ENCODE measurements at regions not wholly inside any gene's neighbourhood (a gene's known extent, or its start where the extent isn't known, plus 50 kb on each side); places are given as distances from the start of the nearest gene placed in this dataset.

DNA sequence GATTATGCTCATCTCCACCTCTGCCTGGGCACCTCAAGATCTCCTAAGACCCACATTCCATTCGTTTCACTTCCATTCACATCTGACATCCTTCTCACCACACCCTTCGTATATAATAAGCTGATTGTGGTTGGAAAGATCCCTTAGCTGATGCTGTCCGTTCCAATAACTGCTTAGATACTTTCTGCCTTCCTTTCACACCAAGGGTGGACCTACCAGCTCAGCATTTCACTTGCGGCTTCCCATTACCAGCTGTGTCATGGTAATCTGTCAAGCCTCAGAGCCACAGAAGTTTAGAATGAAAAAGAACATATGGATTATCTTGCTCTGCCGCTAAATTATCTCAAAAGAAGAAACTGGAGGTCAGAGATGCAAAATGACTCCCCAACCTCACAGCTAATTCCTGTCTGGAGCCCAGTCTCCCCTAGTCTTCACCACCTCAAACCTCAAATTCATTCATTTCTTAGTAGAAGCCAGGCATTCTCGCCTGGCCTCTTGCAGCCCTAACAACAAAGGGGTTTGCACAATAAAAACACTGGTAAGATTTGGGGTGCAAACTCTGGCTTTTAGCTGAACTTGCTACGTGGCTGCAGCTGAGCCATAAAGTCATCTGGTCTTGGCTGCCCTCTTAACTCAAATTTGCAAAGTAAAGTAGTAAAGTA lies 182.8 kb upstream of the HS3ST3A1 start:
- TF ChIP-seq TCF12 (IDR thresholded peaks at IDR 0.05; ENCODE audit: low read depth), result no peak
- TF ChIP-seq TEAD4 (IDR thresholded peaks at IDR 0.05), result no peak
- no peak for TF ChIP-seq YY1 (IDR thresholded peaks at IDR 0.05; ENCODE audit: low read depth)
- no peak for TF ChIP-seq EP300 (IDR thresholded peaks at IDR 0.05; ENCODE audit: borderline replicate concordance)
- no peak for TF ChIP-seq CEBPB (IDR thresholded peaks at IDR 0.05)
- no peak for TF ChIP-seq NFIC (IDR thresholded peaks at IDR 0.05)
- TF ChIP-seq, protein P1, sequence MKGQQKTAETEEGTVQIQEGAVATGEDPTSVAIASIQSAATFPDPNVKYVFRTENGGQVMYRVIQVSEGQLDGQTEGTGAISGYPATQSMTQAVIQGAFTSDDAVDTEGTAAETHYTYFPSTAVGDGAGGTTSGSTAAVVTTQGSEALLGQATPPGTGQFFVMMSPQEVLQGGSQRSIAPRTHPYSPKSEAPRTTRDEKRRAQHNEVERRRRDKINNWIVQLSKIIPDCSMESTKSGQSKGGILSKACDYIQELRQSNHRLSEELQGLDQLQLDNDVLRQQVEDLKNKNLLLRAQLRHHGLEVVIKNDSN (IDR thresholded peaks at IDR 0.05), result no peak
- TF ChIP-seq FOXM1 (IDR thresholded peaks at IDR 0.05; ENCODE audit: borderline replicate concordance, low read depth), result no peak

DNA sequence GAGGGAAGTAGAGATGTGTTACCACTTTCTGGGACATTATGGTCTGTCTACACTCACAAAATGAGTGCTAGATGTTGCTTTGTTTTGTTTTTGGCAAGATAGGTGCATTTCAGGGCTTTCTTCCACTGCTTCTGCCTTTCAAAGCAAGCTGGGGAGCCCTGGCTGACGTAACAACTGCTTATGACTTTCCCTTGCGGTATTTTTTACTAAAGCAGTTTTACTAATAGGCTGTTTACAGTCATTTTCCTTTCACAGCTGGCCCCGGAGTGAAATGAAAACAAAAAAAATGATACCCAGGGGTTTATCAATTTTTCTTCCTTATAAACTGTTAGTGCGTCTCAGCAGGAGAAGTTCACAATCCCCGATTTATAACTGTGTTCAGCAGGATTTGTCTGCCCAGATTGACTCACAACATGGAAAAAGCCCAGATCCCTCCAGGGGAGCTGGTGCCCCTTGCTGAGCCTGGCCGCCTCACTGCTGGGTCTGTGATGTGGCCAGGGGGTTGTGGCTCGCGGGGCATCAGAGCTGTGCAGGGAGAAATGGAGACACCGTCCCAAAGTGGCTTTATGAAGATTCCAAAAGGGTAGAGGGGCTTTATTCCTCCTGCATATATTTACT lies 184.4 kb upstream of the HS3ST3A1 start:
- TF ChIP-seq EP300 (IDR thresholded peaks at IDR 0.05; ENCODE audit: borderline replicate concordance), result no peak
- TF ChIP-seq FOXM1 (IDR thresholded peaks at IDR 0.05; ENCODE audit: borderline replicate concordance, low read depth), result no peak
- TF ChIP-seq TAF1 (IDR thresholded peaks at IDR 0.05; ENCODE audit: low read depth), result no peak
- TF ChIP-seq, protein P2, sequence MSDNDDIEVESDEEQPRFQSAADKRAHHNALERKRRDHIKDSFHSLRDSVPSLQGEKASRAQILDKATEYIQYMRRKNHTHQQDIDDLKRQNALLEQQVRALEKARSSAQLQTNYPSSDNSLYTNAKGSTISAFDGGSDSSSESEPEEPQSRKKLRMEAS (IDR thresholded peaks at IDR 0.05), result no peak
- no peak for TF ChIP-seq CEBPB (IDR thresholded peaks at IDR 0.05)
- TF ChIP-seq CREB1 (IDR thresholded peaks at IDR 0.05; ENCODE audit: low read depth), result no peak
- no peak for TF ChIP-seq YY1 (IDR thresholded peaks at IDR 0.05; ENCODE audit: low read depth)
- no peak for TF ChIP-seq TEAD4 (IDR thresholded peaks at IDR 0.05)

DNA sequence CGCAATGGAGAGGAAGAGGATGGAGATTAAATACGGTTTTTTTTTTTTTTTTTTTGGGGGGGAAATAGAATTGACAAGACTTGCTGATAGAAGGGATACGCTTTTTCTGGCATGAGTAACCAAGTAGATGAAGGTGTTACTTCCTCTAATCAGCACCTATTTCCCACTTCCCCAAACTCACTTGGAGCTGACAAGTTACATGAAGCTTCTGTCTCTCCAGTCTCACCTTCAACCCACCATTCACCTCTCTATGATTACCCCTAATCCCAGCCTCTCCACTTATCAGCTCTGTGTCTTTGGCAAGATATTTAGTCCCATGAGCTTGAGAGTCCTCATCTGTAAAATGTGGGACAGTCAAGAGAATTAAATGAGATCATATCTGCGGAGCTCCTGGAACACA lies 185.9 kb upstream of the HS3ST3A1 start:
- TF ChIP-seq TCF12 (IDR thresholded peaks at IDR 0.05; ENCODE audit: low read depth) (no peak), YY1 (IDR thresholded peaks at IDR 0.05; ENCODE audit: low read depth) (no peak), ZBTB7A (IDR thresholded peaks at IDR 0.05; ENCODE audit: low read depth) (no peak), RAD21 (IDR thresholded peaks at IDR 0.05; ENCODE audit: low read depth) (no peak), EP300 (IDR thresholded peaks at IDR 0.05; ENCODE audit: borderline replicate concordance) (no peak), FOXM1 (IDR thresholded peaks at IDR 0.05; ENCODE audit: borderline replicate concordance, low read depth) (no peak)
- TF ChIP-seq, protein P3, sequence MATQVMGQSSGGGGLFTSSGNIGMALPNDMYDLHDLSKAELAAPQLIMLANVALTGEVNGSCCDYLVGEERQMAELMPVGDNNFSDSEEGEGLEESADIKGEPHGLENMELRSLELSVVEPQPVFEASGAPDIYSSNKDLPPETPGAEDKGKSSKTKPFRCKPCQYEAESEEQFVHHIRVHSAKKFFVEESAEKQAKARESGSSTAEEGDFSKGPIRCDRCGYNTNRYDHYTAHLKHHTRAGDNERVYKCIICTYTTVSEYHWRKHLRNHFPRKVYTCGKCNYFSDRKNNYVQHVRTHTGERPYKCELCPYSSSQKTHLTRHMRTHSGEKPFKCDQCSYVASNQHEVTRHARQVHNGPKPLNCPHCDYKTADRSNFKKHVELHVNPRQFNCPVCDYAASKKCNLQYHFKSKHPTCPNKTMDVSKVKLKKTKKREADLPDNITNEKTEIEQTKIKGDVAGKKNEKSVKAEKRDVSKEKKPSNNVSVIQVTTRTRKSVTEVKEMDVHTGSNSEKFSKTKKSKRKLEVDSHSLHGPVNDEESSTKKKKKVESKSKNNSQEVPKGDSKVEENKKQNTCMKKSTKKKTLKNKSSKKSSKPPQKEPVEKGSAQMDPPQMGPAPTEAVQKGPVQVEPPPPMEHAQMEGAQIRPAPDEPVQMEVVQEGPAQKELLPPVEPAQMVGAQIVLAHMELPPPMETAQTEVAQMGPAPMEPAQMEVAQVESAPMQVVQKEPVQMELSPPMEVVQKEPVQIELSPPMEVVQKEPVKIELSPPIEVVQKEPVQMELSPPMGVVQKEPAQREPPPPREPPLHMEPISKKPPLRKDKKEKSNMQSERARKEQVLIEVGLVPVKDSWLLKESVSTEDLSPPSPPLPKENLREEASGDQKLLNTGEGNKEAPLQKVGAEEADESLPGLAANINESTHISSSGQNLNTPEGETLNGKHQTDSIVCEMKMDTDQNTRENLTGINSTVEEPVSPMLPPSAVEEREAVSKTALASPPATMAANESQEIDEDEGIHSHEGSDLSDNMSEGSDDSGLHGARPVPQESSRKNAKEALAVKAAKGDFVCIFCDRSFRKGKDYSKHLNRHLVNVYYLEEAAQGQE (IDR thresholded peaks at IDR 0.05; ENCODE audit: low read depth), result no peak
- TF ChIP-seq, protein P2 (IDR thresholded peaks at IDR 0.05), result no peak
- TF ChIP-seq, protein P1 (IDR thresholded peaks at IDR 0.05), result no peak

DNA sequence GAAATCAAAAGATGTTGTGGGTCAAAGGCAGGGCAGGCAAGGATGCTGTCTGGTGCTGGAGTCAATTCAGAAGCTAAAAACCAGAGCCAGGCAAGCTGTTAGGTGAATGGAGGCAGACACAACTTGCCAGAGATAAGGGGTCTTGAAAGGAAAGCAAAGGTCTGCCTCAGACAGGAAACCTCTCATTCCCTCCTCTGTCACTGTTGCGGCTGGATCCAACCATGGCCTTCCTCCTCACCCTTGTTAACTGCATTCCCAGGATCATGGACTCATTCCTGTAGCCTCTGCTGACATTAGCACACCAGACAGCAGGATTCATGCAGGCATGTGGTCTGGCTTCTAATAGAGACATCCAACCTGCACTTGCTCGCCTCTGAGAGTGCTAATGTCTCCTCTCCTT lies 186.7 kb upstream of the HS3ST3A1 start:
- TF ChIP-seq EP300 (IDR thresholded peaks at IDR 0.05; ENCODE audit: borderline replicate concordance) (no peak), TEAD4 (IDR thresholded peaks at IDR 0.05) (no peak), TCF12 (IDR thresholded peaks at IDR 0.05; ENCODE audit: low read depth) (no peak), RAD21 (IDR thresholded peaks at IDR 0.05; ENCODE audit: low read depth) (no peak)
- TF ChIP-seq, protein P3 (IDR thresholded peaks at IDR 0.05; ENCODE audit: low read depth), result no peak

DNA sequence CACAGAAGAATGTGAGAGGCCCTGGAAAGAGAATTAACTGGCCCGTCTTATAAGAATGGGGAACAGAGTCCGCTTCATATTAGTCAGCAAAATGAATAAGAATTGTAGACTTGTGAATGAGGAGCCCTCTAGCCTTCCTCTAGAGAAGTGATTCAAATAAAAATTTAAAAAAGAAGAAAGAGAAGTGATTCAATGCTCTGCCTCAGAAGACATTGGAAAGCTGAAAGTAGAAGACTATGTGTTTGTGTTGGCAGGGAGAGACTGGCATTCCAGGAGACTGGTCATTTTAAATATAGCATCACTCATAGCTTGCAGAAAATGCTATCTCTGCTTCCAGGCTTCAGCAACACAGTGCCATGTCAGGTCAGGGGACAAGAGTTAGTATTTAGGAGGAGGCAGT lies 190.6 kb upstream of the HS3ST3A1 start:
- no peak for TF ChIP-seq FOXM1 (IDR thresholded peaks at IDR 0.05; ENCODE audit: borderline replicate concordance, low read depth)
- no peak for TF ChIP-seq NFIC (IDR thresholded peaks at IDR 0.05)
- no peak for TF ChIP-seq EP300 (IDR thresholded peaks at IDR 0.05; ENCODE audit: borderline replicate concordance)
- TF ChIP-seq, protein P2 (IDR thresholded peaks at IDR 0.05), result no peak
- no peak for TF ChIP-seq TEAD4 (IDR thresholded peaks at IDR 0.05)
- TF ChIP-seq TAF1 (IDR thresholded peaks at IDR 0.05; ENCODE audit: low read depth), result no peak
- TF ChIP-seq, protein P3 (IDR thresholded peaks at IDR 0.05; ENCODE audit: low read depth), result no peak
